ENCODE measurements at regions not wholly inside any gene's neighbourhood (a gene's known extent, or its start where the extent isn't known, plus 50 kb on each side); places are given as distances from the start of the nearest gene placed in this dataset.

DNA sequence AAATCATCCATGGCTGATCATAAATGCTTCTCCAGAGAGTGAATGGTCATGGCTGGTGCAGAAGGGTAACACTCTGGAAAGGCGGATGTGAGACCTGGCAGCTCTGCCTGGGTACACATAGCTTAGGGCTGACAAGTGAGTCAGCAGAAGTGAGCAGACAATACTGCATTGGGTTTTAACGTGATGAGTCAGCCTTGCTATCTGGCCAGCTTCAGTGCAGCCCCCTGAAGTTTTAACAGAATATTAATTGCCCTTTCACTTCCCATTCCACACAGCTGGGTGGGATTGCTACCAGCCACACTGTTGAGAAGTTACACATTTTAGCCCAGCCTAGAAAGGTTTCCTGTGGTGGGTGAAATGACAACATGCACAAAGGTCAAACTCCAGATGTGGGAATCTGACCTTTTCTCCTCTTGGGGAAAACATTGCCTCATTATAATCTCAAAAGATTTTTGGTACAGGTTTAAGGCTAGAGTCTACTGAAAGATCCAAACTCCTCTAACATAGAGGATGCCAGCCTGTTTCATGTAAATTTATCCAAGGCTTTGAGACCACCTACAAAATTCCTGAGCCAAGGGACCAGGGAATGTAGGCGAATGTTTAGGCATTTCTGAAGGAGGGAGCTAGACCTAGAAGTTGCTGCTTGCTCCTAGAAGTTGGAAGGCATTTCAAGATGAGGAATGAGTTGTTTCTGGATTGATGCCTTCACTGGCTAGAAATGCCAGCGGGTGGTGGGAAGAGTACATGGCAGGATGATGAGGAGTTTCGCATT is 230.3 kb upstream of the PGRMC2 start:
- Histone ChIP-seq H3K4me3 (no peak overlapping the region), H3K9me3 (peaks cover 6% of the 10 kb centered on the region; the same call in 1 of the 2 replicates), H3K36me3 (no peaks in the 10 kb centered on the region), H3K27me3 (no peaks in the 10 kb centered on the region)
- peak; percentile 90 for DNase-seq

GRCh38 chr4:128517096-128517738 is 229.6 kb upstream of the PGRMC2 start:
- H3K9me3 ChIP-seq, result peaks cover 6% of the 10 kb centered on the region; the same call in 1 of the 2 replicates
- no peak overlapping the region for H3K4me3 ChIP-seq
- no peaks in the 10 kb centered on the region for H3K27me3 ChIP-seq
- no peaks in the 10 kb centered on the region for H3K36me3 ChIP-seq
- DNase-seq, result no peak

GRCh38 chr4:128516301-128516969 is 228.8 kb upstream of the PGRMC2 start:
- DNase-seq, result no peak

GRCh38 chr4:128513664-128514484 is 226.3 kb upstream of the PGRMC2 start:
- no peak overlapping the region for H3K4me3 ChIP-seq
- no peaks in the 10 kb centered on the region for H3K36me3 ChIP-seq
- no peaks in the 10 kb centered on the region for H3K27me3 ChIP-seq
- no peak for DNase-seq
- H3K9me3 ChIP-seq, result peaks cover 6% of the 10 kb centered on the region; the same call in 1 of the 2 replicates

More at GRCh38 chr4:128516301-128516969, 228.8 kb upstream of the PGRMC2 start:
- Histone ChIP-seq H3K27me3 (no peaks in the 10 kb centered on the region), H3K9me3 (peaks cover 6% of the 10 kb centered on the region; the same call in 1 of the 2 replicates), H3K36me3 (no peaks in the 10 kb centered on the region), H3K4me3 (no peak overlapping the region)

GRCh38 chr4:128512767-128513322 is 225.2 kb upstream of the PGRMC2 start:
- Histone ChIP-seq H3K27me3 (no peaks in the 10 kb centered on the region), H3K9me3 (peaks cover 6% of the 10 kb centered on the region; the same call in 1 of the 2 replicates), H3K4me3 (no peak overlapping the region), H3K36me3 (no peaks in the 10 kb centered on the region)
- no peak for DNase-seq

GRCh38 chr4:128512161-128512560 is 224.5 kb upstream of the PGRMC2 start:
- DNase-seq, result peak; percentile 49

GRCh38 chr4:128510850-128511249 is 223.2 kb upstream of the PGRMC2 start:
- no peak overlapping the region for H3K4me3 ChIP-seq
- H3K36me3 ChIP-seq, result no peaks in the 10 kb centered on the region
- peaks cover 6% of the 10 kb centered on the region; the same call in 1 of the 2 replicates for H3K9me3 ChIP-seq
- H3K27me3 ChIP-seq, result no peaks in the 10 kb centered on the region
- no peak for DNase-seq

More at GRCh38 chr4:128512161-128512560, 224.5 kb upstream of the PGRMC2 start:
- Histone ChIP-seq H3K9me3 (peaks cover 6% of the 10 kb centered on the region; the same call in 1 of the 2 replicates), H3K4me3 (no peak overlapping the region), H3K36me3 (no peaks in the 10 kb centered on the region), H3K27me3 (no peaks in the 10 kb centered on the region)

- no peak for DNase-seq
- Histone ChIP-seq H3K4me3 (no peak overlapping the region), H3K36me3 (no peaks in the 10 kb centered on the region), H3K9me3 (no peaks in the 10 kb centered on the region), H3K27me3 (no peaks in the 10 kb centered on the region)
Measured at GRCh38 chr4:128502818-128503527, 215.4 kb upstream of the PGRMC2 start.

DNA sequence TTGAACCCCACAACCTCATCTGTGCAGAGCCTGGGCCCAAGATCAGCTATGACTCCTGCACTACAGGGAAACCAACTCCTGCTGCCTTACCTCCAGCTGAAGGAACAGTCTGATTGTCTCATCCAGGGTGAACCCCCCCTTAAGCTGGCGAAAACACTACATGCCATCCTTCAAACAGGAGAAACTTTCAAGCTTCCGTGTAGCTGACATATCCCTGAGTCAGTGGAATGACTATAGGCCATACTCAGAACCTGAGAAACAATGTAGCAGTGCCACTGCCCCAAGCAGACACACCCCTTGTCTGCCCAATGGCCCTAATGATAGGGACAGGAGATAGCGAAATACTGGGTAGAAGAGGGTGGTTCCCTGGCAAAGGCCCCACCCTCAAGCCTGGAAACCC is 213.6 kb upstream of the PGRMC2 start:
- no peaks in the 10 kb centered on the region for H3K9me3 ChIP-seq
- no peaks in the 10 kb centered on the region for H3K27me3 ChIP-seq
- DNase-seq, result no peak
- H3K4me3 ChIP-seq, result no peak overlapping the region
- no peaks in the 10 kb centered on the region for H3K36me3 ChIP-seq

- no peak overlapping the region for H3K4me3 ChIP-seq
- H3K36me3 ChIP-seq, result no peaks in the 10 kb centered on the region
- no peaks in the 10 kb centered on the region for H3K27me3 ChIP-seq
- DNase-seq, result no peak
- H3K9me3 ChIP-seq, result no peaks in the 10 kb centered on the region
Measured at GRCh38 chr4:128488055-128488705, 200.6 kb upstream of the PGRMC2 start.

DNA sequence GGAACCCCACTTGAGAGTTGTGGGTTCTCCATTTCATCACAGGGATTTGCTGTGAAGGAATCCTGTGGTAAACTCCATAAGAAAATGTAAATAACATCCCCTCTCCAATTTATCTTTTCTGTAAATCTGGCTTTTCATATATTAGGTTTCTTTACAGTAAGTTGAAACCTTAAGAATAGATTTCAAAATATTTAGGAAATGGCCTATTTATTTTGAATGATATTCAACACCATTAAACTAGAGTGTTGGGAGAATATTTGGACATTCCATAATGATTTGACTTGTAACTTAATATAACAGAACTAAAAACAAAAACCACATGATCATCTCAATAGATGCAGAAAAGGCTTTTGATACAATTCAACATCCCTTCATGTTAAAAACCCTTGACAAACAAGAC is 197.3 kb upstream of the PGRMC2 start:
- Histone ChIP-seq H3K27me3 (no peaks in the 10 kb centered on the region), H3K4me3 (no peak overlapping the region), H3K36me3 (no peaks in the 10 kb centered on the region), H3K9me3 (no peaks in the 10 kb centered on the region)
- DNase-seq, result no peak

- Histone ChIP-seq H3K4me3 (no peak overlapping the region), H3K36me3 (no peaks in the 10 kb centered on the region), H3K27me3 (no peaks in the 10 kb centered on the region), H3K9me3 (no peaks in the 10 kb centered on the region)
- peak; percentile 2 for DNase-seq
Measured at GRCh38 chr4:128483816-128484215, 196.2 kb upstream of the PGRMC2 start.

DNA sequence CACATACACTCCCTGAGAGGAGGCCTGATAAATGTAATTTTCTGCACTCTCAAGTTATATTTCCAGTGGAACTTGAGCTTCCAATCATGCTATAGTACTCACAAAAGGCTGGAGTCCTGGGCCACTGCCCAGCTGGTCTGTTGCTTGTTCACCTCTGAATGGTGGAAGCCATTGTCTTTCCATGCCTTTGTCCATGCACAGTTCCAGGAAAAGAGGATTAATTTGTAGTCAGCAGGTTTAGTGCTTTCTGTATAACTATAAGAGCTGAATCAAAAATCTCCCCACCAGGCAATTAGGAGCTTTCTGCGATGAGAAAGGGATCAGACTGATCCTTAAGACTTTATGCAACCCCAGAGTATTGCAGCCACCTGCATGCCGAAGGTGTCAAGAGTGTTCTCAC is 195.4 kb upstream of the PGRMC2 start:
- no peaks in the 10 kb centered on the region for H3K27me3 ChIP-seq
- no peak overlapping the region for H3K4me3 ChIP-seq
- no peaks in the 10 kb centered on the region for H3K9me3 ChIP-seq
- no peaks in the 10 kb centered on the region for H3K36me3 ChIP-seq
- no peak for DNase-seq

- no peaks in the 10 kb centered on the region for H3K9me3 ChIP-seq
- no peak overlapping the region for H3K4me3 ChIP-seq
- DNase-seq, result no peak
- no peaks in the 10 kb centered on the region for H3K36me3 ChIP-seq
- no peaks in the 10 kb centered on the region for H3K27me3 ChIP-seq
Measured at GRCh38 chr4:128481752-128482480, 194.3 kb upstream of the PGRMC2 start.

- no peaks in the 10 kb centered on the region for H3K27me3 ChIP-seq
- no peak for DNase-seq
- H3K9me3 ChIP-seq, result no peaks in the 10 kb centered on the region
- no peaks in the 10 kb centered on the region for H3K36me3 ChIP-seq
- no peak overlapping the region for H3K4me3 ChIP-seq
Measured at GRCh38 chr4:128480945-128481344, 193.3 kb upstream of the PGRMC2 start.
